Neural cell (in vitro differentiated cells): ENCODE measurements at regions not wholly inside any gene's neighbourhood (a gene's known extent, or its start where the extent isn't known, plus 50 kb on each side); places are given as distances from the start of the nearest gene placed in this dataset.
A peak's percentile ranks its signal among the peaks of the same experiment; 100 is the strongest.

Experiments
- CTCF ChIP-seq: fragments of 450-650 bp; IDR thresholded peaks from 2 replicates; pipeline ENCODE4 v1.5.1; 2014; ENCODE audit warnings: antibody characterized with exemption, mild to moderate bottlenecking, moderate library complexity; ENCODE audit not compliant: poor library complexity, severe bottlenecking
- EZH2 ChIP-seq: fragments of 200-600, 300-800 bp; shearing (Covaris generic), sonication (generic); IDR thresholded peaks from 2 replicates; pipeline ENCODE4 v1.6.1; 2014; ENCODE audit warnings: antibody characterized with exemption, low read length, borderline replicate concordance, mild to moderate bottlenecking; ENCODE audit not compliant: insufficient read depth, poor library complexity, severe bottlenecking
- MXI1 ChIP-seq: fragments of 450-650 bp; conservative IDR thresholded peaks from 2 replicates; pipeline ENCODE4 v1.6.1; 2014; ENCODE audit warnings: antibody characterized with exemption, mild to moderate bottlenecking; ENCODE audit not compliant: poor library complexity, severe bottlenecking
- POLR2AphosphoS5 ChIP-seq: IDR thresholded peaks from 2 replicates; pipeline ENCODE4 v1.6.1; 2012
- RAD21 ChIP-seq: fragments of 450-650 bp; conservative IDR thresholded peaks from 2 replicates; pipeline ENCODE4 v1.6.1; 2014; ENCODE audit warnings: antibody characterized with exemption, mild to moderate bottlenecking, moderate library complexity
- REST ChIP-seq: IDR thresholded peaks from 2 replicates; pipeline ENCODE4 v1.6.1; 2012; ENCODE audit warnings: borderline replicate concordance

GRCh38 chr5:125064621-125065438 lies 318.4 kb upstream of the ZNF608 start:
- TF ChIP-seq EZH2 (no peak), CTCF (no peak), REST (peak; percentile 68), POLR2AphosphoS5 (peak; percentile 97), MXI1 (no peak), RAD21 (peak; percentile 42)
